CD14-positive monocyte (primary cell): ENCODE measurements at regions not wholly inside any gene's neighbourhood (a gene's known extent, or its start where the extent isn't known, plus 50 kb on each side); places are given as distances from the start of the nearest gene placed in this dataset.

Source experiments
- DNase-seq, 3 donors: peaks; one replicate each; pipeline ENCODE4 v3.0.0-alpha.2; 2011 to 2022
- H2AFZ ChIP-seq: 2 replicates; pipeline ENCODE4 v1.6.0; 2012; ENCODE audit warnings: mild to moderate bottlenecking, low read depth, low read length, inconsistent platforms; ENCODE audit not compliant: insufficient read depth, poor library complexity, severe bottlenecking
- H3K27ac ChIP-seq, 2 donors: 1 replicate in 1 of 2; 2 replicates in 1 of 2; pipeline ENCODE4 v1.5.1; 2012 to 2013; ENCODE audit warnings: low read length in 2 of 2, control low read depth in 1 of 2, inconsistent platforms in 1 of 2, low read depth in 1 of 2, mild to moderate bottlenecking in 1 of 2
- H3K27me3 ChIP-seq, 2 donors: one replicate each; pipeline versions ENCODE4 v1.6.0 to v1.6.1; 2011 to 2013; ENCODE audit warnings: low read length in 2 of 2; ENCODE audit not compliant: control insufficient read depth in 2 of 2, insufficient read depth in 2 of 2
- H3K36me3 ChIP-seq, 2 donors: replicated peaks in 1 of 2; 1 replicate in 1 of 2; 2 replicates in 1 of 2; pipeline versions ENCODE4 v1.5.1 to v1.6.1; 2012 to 2013; ENCODE audit warnings: low read length in 2 of 2, control low read depth in 1 of 2, inconsistent platforms in 1 of 2, mild to moderate bottlenecking in 1 of 2; ENCODE audit not compliant: insufficient read depth in 2 of 2, control insufficient read depth in 1 of 2
- H3K4me1 ChIP-seq, 2 donors: 1 replicate in 1 of 2; 2 replicates in 1 of 2; pipeline versions ENCODE4 v1.5.1 to v1.6.1; 2012 to 2013; ENCODE audit warnings: low read length in 2 of 2, control low read depth in 1 of 2, inconsistent platforms in 1 of 2, mild to moderate bottlenecking in 1 of 2, moderate library complexity in 1 of 2; ENCODE audit not compliant: insufficient read depth in 2 of 2, control insufficient read depth in 1 of 2
- H3K4me2 ChIP-seq: replicated peaks from 2 replicates; pipeline ENCODE3; 2012; ENCODE audit warnings: low read length, moderate library complexity, mild to moderate bottlenecking; ENCODE audit not compliant: poor library complexity, severe bottlenecking; ENCODE audit errors: extremely low read depth
- H3K4me3 ChIP-seq, 3 experiments: fragments of 200-600 bp in 1 of 3; sonication (generic) in 1 of 3; replicated peaks in 1 of 3; 1 replicate in 2 of 3; 2 replicates in 1 of 3; pipeline ENCODE4 v1.5.1; 2011 to 2013; ENCODE audit warnings: low read length in 3 of 3, mild to moderate bottlenecking in 3 of 3, control low read depth in 2 of 3, low read depth in 2 of 3, inconsistent platforms in 1 of 3, moderate library complexity in 1 of 3
- H3K79me2 ChIP-seq: 2 replicates; pipeline ENCODE4 v1.6.0; 2012; ENCODE audit warnings: mild to moderate bottlenecking, control low read depth, inconsistent platforms, low read length, moderate library complexity; ENCODE audit not compliant: insufficient read depth
- H3K9ac ChIP-seq: 2 replicates; pipeline ENCODE4 v1.6.0; 2017; ENCODE audit warnings: low read length, mild to moderate bottlenecking; ENCODE audit not compliant: insufficient read depth, poor library complexity, severe bottlenecking
- H3K9me3 ChIP-seq, 2 donors: replicated peaks in 1 of 2; 1 replicate in 1 of 2; 2 replicates in 1 of 2; pipeline versions ENCODE4 v1.5.1 to v1.6.1; 2012 to 2013; ENCODE audit warnings: low read length in 2 of 2, control low read depth in 1 of 2; ENCODE audit not compliant: control insufficient read depth in 1 of 2, insufficient read depth in 1 of 2
- H4K20me1 ChIP-seq: 2 replicates; pipeline ENCODE4 v1.6.0; 2012; ENCODE audit warnings: mild to moderate bottlenecking, low read length, control low read depth, moderate library complexity; ENCODE audit not compliant: insufficient read depth
- H3K27ac Mint-ChIP-seq, 7 donors: one replicate each; pipeline ENCODE4 v1.8.0; 2020; ENCODE audit warnings: mild to moderate bottlenecking in 7 of 7, mixed read lengths in 7 of 7, moderate library complexity in 6 of 7, inconsistent platforms in 2 of 7
- H3K27me3 Mint-ChIP-seq, 3 donors: one replicate each; pipeline ENCODE4 v1.8.0; 2021 to 2022; ENCODE audit warnings: low read depth in 3 of 3, mild to moderate bottlenecking in 3 of 3, mixed read lengths in 3 of 3, moderate library complexity in 3 of 3, inconsistent platforms in 1 of 3
- H3K36me3 Mint-ChIP-seq, 2 donors: one replicate each; pipeline ENCODE4 v1.8.0; 2020; ENCODE audit warnings: mixed read lengths in 2 of 2, inconsistent platforms in 1 of 2, mild to moderate bottlenecking in 1 of 2
- H3K4me1 Mint-ChIP-seq: one replicate; pipeline ENCODE4 v1.8.0; 2020; ENCODE audit warnings: mild to moderate bottlenecking, mixed read lengths
- H3K4me3 Mint-ChIP-seq, 2 donors: one replicate each; pipeline ENCODE4 v1.8.0; 2020; ENCODE audit warnings: mild to moderate bottlenecking in 2 of 2, mixed read lengths in 2 of 2, moderate library complexity in 1 of 2
- H3K9me3 Mint-ChIP-seq, 7 donors: one replicate each; pipeline ENCODE4 v1.8.0; 2020 to 2022; ENCODE audit warnings: mixed read lengths in 7 of 7, mild to moderate bottlenecking in 6 of 7, moderate library complexity in 6 of 7, inconsistent platforms in 2 of 7
- CTCF ChIP-seq: fragments of 200-600 bp; IDR thresholded peaks from one replicate; pipeline ENCODE4 v1.8.0; 2022; ENCODE audit warnings: antibody characterized with exemption, mild to moderate bottlenecking
- WGBS: methylation state at CpG from one replicate; pipeline ENCODE4 v1.1.5; 2013; ENCODE audit warnings: missing lambda C conversion rate; ENCODE audit not compliant: insufficient coverage; 5-methylcytosine and 5-hydroxymethylcytosine counted together
- intact Hi-C, 2 donors: fragments of 100-400 bp; cut with micrococcal nuclease; formaldehyde crosslinking; loops; one replicate each; pipeline versions ENCODE4 v1.15.0 to v1.15.1; 2023

- no peak for DNase-seq
- Histone ChIP-seq H3K27ac (no peak overlapping the region), H3K79me2 (no peaks in the 10 kb centered on the region), H2AFZ (no peak overlapping the region), H3K4me2 (no peak overlapping the region), H3K4me3 (no peak overlapping the region), H4K20me1 (no peaks in the 10 kb centered on the region), H3K9me3 (no peaks in the 10 kb centered on the region), H3K4me1 (no peaks in the 10 kb centered on the region), H3K9ac (no peak overlapping the region), H3K27me3 (no peaks in the 10 kb centered on the region), H3K36me3 (no peaks in the 10 kb centered on the region)
- H3K9me3 Mint-ChIP-seq = peaks cover 0 to 7% (median 2%) of the 10 kb centered on the region in 7 donors
- no peak for TF ChIP-seq CTCF
- no peaks in the 10 kb centered on the region for H3K36me3 Mint-ChIP-seq
- WGBS = 83% methylated on average over 1 of the region's 4 CpGs
- intact Hi-C loops = no loop called here
- no peak overlapping the region for H3K27ac Mint-ChIP-seq
- H3K4me1 Mint-ChIP-seq = no peaks in the 10 kb centered on the region
- peaks cover 0 to 2% (median 0%) of the 10 kb centered on the region in 3 donors for H3K27me3 Mint-ChIP-seq
- H3K4me3 Mint-ChIP-seq = no peak overlapping the region
Measured at GRCh38 chr11:130689222-130689908, 226.9 kb downstream of the SNX19 start.

GRCh38 chr11:130691581-130691980 lies 224.7 kb downstream of the SNX19 start:
- Mint-ChIP-seq H3K9me3 (peaks cover 0 to 5% (median 0%) of the 10 kb centered on the region in 7 donors), H3K4me1 (no peaks in the 10 kb centered on the region), H3K27ac (no peak overlapping the region), H3K4me3 (no peak overlapping the region), H3K36me3 (no peaks in the 10 kb centered on the region), H3K27me3 (no peaks in the 10 kb centered on the region)
- DNase-seq = no peak
- intact Hi-C loops = no loop called here
- Histone ChIP-seq H3K27me3 (no peaks in the 10 kb centered on the region), H3K9ac (no peak overlapping the region), H3K79me2 (no peaks in the 10 kb centered on the region), H3K4me3 (no peak overlapping the region), H3K27ac (no peak overlapping the region), H3K9me3 (no peaks in the 10 kb centered on the region), H3K4me1 (no peaks in the 10 kb centered on the region), H2AFZ (no peak overlapping the region), H3K36me3 (no peaks in the 10 kb centered on the region), H3K4me2 (no peak overlapping the region), H4K20me1 (no peaks in the 10 kb centered on the region)
- 100% methylated on average over 1 of the region's 2 CpGs for WGBS
- TF ChIP-seq CTCF = no peak
